Limb (tissue), 2 donors: ENCODE measurements at regions not wholly inside any gene's neighbourhood (a gene's known extent, or its start where the extent isn't known, plus 50 kb on each side); places are given as distances from the start of the nearest gene placed in this dataset.
A peak's percentile ranks its signal among the peaks of the same experiment; 100 is the strongest.

Source experiments
- DNase-seq, 2 donors: peaks; one replicate each; pipeline ENCODE4 v3.0.0-alpha.2; 2016; ENCODE audit errors: extremely low spot score in 2 of 2

- DNase-seq: no peak
These were observed 208.7 kb downstream of the PRL start for GRCh38 chr6:22087960-22088706.

DNA sequence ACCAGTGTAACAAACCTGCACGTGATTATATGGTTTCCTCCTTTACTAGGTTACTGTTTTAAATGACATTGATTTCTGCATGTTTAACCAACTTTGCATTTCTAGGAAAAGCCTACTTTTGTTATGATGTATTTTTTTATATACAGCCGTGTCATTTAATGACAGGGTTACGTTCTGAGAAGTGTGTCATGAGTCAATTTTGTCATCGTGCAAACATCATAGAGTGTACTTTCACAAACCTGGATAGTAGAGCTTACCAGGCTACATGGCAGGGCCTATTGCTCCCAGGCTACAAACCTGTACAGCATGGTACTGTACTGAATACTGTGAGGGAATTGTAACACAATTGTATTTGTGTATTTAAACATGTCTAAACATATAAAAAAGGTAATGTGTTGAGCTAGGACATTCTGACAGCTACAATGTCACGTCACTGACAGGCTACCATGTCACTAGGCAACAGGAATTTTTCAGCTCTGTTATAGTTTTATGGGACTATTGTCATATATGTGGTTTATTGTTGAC is 205.3 kb downstream of the PRL start:
- DNase-seq: no peak

GRCh38 chr6:22095836-22096235 is 201.0 kb downstream of the PRL start:
- DNase-seq: no peak

DNA sequence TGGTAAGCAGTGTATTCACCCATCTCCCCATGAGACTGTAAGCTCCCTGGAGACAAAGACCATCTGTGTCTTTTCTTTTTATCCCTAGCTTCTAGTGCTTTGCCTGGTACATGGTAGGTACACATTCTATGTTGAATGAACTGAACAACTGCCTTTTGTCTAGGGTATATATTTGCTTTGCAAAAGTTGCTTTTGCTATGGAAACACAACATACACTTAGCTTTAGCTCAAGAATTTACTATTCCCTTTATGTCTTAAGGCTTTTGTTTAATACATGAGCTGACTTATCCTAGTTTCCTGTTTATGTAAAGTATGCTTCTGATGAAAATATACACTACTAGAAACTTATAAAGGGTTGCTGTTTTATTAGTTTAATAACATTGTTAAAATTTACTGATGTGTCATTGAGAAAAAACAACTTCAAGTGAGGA is 198.2 kb downstream of the PRL start:
- DNase-seq: peak in 1 of 2 donors; percentile 45

- DNase-seq: peak in 1 of 2 donors; percentile 34
These were observed 197.6 kb downstream of the PRL start for GRCh38 chr6:22099231-22099630.

DNA sequence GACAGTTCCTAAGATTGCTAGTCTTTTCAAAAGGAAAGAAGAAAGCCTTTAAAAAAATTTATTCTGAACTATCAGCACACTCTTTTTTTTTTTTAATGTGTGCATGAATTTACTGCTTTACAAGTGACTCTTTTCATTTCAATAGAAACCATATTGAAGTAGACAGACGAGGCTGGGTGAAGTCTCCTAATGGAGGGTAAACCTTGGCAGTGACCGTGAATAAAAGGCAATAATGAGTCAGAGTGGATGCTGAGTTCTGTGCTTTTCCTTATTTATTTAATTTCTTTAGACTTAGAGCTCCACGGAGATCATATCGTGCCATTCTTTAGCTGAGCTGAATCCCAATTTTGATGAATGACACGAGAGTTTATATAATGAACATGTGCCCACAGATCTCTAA is 196.9 kb downstream of the PRL start:
- no peak for DNase-seq

- DNase-seq: no peak
These were observed 195.7 kb downstream of the PRL start for GRCh38 chr6:22101163-22101562.

- no peak for DNase-seq
These were observed 194.2 kb downstream of the PRL start for GRCh38 chr6:22102671-22103070.

DNA sequence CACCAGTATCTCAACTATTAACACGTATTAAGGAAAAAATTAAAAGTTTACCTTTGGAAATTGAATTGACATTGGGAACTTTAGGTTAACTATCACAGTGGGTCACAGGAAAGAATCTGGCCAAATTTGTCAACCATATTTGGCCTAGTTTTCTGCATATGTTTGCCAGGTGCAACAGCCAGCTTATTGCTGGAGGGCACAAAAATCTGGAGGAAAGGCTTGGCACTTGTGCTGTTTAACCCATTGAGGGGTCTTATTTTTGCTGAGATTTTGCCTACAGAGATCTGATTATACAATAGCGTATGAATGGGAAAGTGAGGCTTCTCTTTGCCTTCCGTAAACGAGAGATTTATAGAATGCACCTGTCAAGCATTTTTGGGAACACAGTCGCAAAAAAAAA is 190.4 kb downstream of the PRL start:
- DNase-seq: no peak

- no peak for DNase-seq
These were observed 189.9 kb downstream of the PRL start for GRCh38 chr6:22106961-22107360.

DNA sequence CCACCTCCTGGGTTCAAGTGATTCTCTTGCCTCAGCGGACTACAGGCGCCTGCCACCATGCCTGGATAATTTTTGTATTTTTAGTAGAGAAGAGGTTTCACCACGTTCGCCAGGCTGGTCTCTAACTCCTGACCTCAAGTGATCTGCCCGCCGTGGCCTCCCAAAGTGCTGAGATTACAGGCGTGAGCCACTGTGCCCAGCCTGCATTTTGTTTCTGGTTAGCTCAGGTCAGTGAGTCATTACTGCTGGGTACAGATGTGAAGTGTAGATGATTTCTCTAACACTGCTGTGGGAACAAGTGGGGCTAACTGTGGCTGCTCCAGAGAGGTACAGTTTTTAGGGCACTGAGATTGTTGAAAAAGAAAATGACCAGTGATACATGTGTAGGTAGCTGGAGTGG is 188.6 kb downstream of the PRL start:
- no peak for DNase-seq

GRCh38 chr6:22110061-22110460 is 186.8 kb downstream of the PRL start:
- no peak for DNase-seq

- DNase-seq: no peak
These were observed 184.4 kb downstream of the PRL start for GRCh38 chr6:22112461-22112860.

DNA sequence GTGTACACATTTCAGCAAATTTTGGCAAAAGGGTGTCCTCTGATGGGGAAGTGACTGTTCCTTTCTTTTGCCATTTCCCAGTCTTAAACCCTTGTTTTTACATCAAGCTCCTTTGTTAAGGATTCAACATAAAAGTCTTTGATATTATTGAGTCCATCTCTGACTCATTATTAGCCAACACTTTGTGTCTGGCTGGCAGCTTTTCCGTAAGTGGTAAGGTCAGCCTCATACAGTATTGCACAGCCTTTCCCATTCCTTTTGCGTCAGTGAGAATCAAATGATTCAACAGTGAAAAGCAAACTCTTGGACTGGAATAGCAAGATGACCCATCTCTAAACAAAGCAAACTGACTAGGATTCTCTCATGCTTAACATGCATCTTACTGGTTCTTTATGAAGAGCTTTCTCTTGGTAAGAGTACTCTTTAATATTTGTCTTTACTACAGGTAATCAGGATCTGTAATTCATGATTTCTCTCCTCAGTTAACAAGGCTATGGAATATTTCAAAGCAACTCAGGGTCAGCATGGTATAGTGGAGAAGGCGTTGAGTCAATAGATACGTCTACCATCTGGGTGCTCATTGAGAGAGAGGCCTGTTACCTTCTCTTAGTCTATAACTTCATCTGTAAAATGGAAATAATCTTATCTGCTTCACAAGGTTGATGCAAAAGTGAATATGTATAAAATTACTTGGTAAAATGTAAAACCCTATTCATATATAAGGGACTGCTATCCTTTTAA is 183.6 kb downstream of the PRL start:
- no peak for DNase-seq

- no peak for DNase-seq
These were observed 181.3 kb downstream of the PRL start for GRCh38 chr6:22115559-22115958.

DNA sequence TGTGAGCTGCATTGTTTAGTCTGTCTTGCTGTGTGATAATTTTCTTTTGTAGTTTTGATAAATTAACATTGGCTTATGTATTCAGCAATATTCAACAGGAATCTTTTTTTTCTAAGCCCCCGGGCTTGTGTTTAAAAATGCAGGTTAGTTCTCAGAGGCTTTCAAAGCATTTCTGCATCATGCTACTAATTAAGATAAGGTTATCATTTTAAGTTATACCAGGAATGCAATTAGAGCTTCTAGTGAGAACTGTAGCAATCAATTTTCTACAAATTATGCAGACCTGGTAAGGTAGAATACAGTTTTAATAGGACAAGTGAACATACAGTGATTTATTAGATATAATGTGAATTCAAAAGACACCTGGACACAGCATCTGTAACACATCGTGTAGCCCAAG is 179.2 kb downstream of the PRL start:
- no peak for DNase-seq

DNA sequence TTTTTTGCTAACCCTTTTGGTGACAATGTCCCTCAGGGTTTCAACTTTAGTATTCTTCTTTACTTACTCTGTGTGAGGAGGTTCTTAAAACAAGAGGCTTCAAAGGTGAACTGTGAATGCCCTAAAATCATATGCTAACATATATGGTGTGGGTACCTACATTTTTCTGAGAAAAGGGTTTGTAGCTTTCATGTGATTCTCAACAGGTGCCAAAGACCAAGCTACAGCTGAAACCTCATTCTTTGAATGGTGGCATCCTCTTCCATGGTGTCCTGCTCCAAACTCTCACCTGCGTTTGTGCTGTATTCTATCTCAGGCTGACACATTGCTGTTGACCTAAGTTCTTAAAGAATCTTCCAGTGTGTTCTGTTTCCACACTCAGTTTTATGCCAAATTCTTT is 177.3 kb downstream of the PRL start:
- no peak for DNase-seq

GRCh38 chr6:22124756-22125155 is 172.1 kb downstream of the PRL start:
- no peak for DNase-seq

DNA sequence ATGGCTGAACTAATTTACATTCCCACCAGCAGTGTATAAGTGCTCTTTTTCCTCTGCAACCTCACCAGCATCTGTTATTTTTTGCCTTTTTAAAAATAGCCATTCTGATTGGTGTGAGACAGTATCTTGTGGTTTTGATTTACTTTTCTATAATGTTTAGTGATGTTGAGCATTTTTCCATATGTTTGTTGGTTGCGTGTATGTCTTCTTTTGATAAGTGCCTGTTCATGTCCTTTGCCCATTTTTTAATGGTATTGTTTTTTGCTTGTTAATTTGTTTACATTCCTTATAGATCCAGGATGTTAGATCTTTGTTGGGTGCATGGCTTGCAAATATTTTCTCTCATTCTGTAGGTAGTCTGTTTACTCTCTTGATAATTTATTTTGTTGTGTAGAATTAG is 169.9 kb downstream of the PRL start:
- DNase-seq: no peak

GRCh38 chr6:22129751-22130150 is 167.1 kb downstream of the PRL start:
- no peak for DNase-seq

- DNase-seq: no peak
These were observed 164.2 kb downstream of the PRL start for GRCh38 chr6:22132656-22133055.

DNA sequence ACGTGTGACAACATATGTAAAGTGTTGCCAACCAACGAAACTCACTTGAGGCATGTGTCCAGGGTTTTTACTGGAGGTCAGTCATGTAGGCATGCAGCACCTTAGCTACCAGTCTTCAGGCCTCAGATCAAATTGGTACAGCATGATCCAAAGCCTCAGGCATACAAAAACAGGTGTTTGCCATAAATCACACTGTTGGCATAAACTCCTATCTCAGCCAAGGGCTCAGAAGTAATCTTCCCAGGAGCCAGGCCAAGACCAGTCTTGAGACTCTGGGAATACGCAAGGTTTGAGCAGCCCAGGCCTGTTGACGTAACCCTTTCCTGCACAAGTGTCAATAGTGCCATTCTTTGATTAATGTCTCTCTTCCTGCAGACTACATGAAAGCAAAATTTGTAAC is 163.5 kb downstream of the PRL start:
- peak in 1 of 2 donors; percentile 46 for DNase-seq

DNA sequence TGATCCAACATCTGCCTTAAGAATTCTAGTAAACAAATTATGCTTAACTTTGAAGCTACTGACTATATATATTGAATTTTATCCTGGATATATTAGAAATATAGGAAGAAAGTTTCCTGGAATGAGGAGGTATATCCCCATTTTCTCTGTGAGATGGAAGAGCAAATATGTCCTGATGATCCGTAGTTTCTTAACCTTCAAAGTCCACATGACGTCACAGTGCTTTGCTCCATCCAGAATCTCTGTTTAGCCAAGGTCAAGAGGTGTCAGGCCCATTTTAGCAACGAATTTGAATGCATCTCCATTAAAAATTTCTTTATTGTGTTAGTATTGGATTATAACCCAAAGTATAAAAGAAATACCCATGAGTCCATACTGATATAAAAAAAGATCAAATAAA is 162.5 kb downstream of the PRL start:
- DNase-seq: no peak
